Hepatocyte (in vitro differentiated cells): ENCODE measurements at regions not wholly inside any gene's neighbourhood (a gene's known extent, or its start where the extent isn't known, plus 50 kb on each side); places are given as distances from the start of the nearest gene placed in this dataset.

ENCODE experiments used
- CTCF ChIP-seq: fragments of 200-600 bp; sonication (generic); IDR thresholded peaks from 2 replicates; pipeline ENCODE4 v1.5.1; 2016; ENCODE audit warnings: antibody characterized with exemption, mild to moderate bottlenecking; ENCODE audit not compliant: poor library complexity
- EZH2 ChIP-seq: fragments of 200-600 bp; sonication (generic); IDR thresholded peaks from 2 replicates; pipeline ENCODE4 v1.6.1; 2016; ENCODE audit warnings: antibody characterized with exemption, mild to moderate bottlenecking, borderline replicate concordance

GRCh38 chr5:68395302-68395701 is 179.7 kb downstream of the PIK3R1 start:
- TF ChIP-seq CTCF (no peak), EZH2 (no peak)
